Kidney (tissue), 13 donors: ENCODE measurements at regions not wholly inside any gene's neighbourhood (a gene's known extent, or its start where the extent isn't known, plus 50 kb on each side); places are given as distances from the start of the nearest gene placed in this dataset.

Experiments
- DNase-seq, 5 donors: peaks; one replicate each; pipeline ENCODE4 v3.0.0-alpha.2; 2013 to 2020
- FAIRE-seq: peaks from 2 replicates; lab custom pipeline; 2012; peaks lifted over from hg19 to GRCh38; lab: Jason Lieb, UNC
- H3K27ac ChIP-seq, 2 donors: one replicate each; pipeline ENCODE4 v1.7.0; 2013; ENCODE audit warnings: low read depth in 2 of 2, low read length in 2 of 2, inconsistent platforms in 1 of 2
- H3K27me3 ChIP-seq: one replicate; pipeline ENCODE4 v1.7.1; 2013; ENCODE audit warnings: low read length, inconsistent platforms; ENCODE audit not compliant: control insufficient read depth, insufficient read depth
- H3K36me3 ChIP-seq, 3 donors: one replicate each; pipeline versions ENCODE4 v1.7.0 to v1.7.1; 2013; ENCODE audit warnings: low read length in 3 of 3, control low read depth in 1 of 3, inconsistent platforms in 1 of 3; ENCODE audit not compliant: insufficient read depth in 3 of 3, control insufficient read depth in 2 of 3
- H3K4me1 ChIP-seq, 3 donors: one replicate each; pipeline versions ENCODE4 v1.7.0 to v1.7.1; 2013; ENCODE audit warnings: low read length in 3 of 3, inconsistent platforms in 1 of 3, low read depth in 1 of 3; ENCODE audit not compliant: control insufficient read depth in 2 of 3, insufficient read depth in 2 of 3
- H3K4me3 ChIP-seq, 3 donors: one replicate each; pipeline versions ENCODE4 v1.7.0 to v1.8.1; 2013; ENCODE audit warnings: low read length in 3 of 3, control low read depth in 1 of 3, inconsistent platforms in 1 of 3
- H3K9ac ChIP-seq, 3 donors: one replicate each; pipeline versions ENCODE4 v1.7.0 to v1.7.1; 2013; ENCODE audit warnings: low read length in 3 of 3, control low read depth in 1 of 3, inconsistent platforms in 1 of 3
- H3K9me3 ChIP-seq, 3 donors: one replicate each; pipeline versions ENCODE4 v1.7.0 to v1.7.1; 2013; ENCODE audit warnings: low read length in 3 of 3, control low read depth in 1 of 3, inconsistent platforms in 1 of 3; ENCODE audit not compliant: control insufficient read depth in 2 of 3, insufficient read depth in 1 of 3
- intact Hi-C: fragments of 100-400 bp; cut with DNase I; formaldehyde crosslinking; loops from one replicate; pipeline ENCODE4 v1.11.1; 2022
- TF ChIP-seq, protein P1 (sequence below): IDR thresholded peaks from 3 replicates; pipeline ENCODE4 v1.5.1; 2012; ENCODE audit warnings: mild to moderate bottlenecking, moderate library complexity, borderline replicate concordance; ENCODE audit not compliant: insufficient read depth; ENCODE audit errors: extremely low read depth
- donor health status: control.
- donor health status: control.
- donor health status: control.
- donor health status: control.
- donor health status: control.
- donor health status: DM: yes; HTN: yes; CAD: no.
- donor health status: Normal renal cell carcinoma (clear cell type).

DNA sequence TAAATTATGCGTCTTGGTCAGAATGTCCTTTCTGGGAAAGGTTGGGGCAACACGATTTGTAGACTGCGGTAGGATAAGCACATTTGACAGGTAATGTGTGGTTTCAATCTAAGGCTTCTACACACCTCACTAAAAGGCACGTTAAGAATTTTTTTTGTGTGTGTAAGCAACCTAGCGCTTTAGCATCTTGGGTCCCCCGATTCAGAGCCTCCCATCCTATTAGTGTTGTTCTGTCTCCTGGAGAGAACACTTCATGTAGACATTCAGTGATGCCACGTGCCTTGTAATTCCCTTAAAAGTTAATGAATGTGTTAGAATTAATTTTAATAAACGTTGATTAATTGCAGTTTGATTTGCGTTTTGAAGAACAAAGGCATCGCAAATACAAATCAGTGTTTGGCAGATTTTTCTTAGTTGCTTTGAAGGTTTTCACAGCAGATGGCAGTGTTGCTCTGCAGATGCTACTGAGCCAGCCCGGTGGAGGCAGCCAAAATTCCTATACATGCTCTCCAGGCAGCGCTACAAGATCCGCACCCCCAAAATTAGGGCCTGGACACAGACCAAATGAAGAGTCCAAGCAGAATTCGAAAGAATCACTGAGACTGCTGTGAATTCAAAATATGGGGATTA lies 63.5 kb downstream of the OTOL1 start:
- FAIRE-seq (no peak), DNase-seq (peak in 4 of 5 donors; percentile 63 to 80 (median 70))
- Histone ChIP-seq H3K9ac (no peak overlapping the region), H3K27me3 (no peaks in the 10 kb centered on the region), H3K4me3 (no peak overlapping the region), H3K4me1 (no peaks in the 10 kb centered on the region), H3K27ac (no peak overlapping the region), H3K9me3 (no peaks in the 10 kb centered on the region), H3K36me3 (no peaks in the 10 kb centered on the region)
- TF ChIP-seq, protein P1, sequence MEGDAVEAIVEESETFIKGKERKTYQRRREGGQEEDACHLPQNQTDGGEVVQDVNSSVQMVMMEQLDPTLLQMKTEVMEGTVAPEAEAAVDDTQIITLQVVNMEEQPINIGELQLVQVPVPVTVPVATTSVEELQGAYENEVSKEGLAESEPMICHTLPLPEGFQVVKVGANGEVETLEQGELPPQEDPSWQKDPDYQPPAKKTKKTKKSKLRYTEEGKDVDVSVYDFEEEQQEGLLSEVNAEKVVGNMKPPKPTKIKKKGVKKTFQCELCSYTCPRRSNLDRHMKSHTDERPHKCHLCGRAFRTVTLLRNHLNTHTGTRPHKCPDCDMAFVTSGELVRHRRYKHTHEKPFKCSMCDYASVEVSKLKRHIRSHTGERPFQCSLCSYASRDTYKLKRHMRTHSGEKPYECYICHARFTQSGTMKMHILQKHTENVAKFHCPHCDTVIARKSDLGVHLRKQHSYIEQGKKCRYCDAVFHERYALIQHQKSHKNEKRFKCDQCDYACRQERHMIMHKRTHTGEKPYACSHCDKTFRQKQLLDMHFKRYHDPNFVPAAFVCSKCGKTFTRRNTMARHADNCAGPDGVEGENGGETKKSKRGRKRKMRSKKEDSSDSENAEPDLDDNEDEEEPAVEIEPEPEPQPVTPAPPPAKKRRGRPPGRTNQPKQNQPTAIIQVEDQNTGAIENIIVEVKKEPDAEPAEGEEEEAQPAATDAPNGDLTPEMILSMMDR: peak; percentile 41
- intact Hi-C loops: no loop called here

DNA sequence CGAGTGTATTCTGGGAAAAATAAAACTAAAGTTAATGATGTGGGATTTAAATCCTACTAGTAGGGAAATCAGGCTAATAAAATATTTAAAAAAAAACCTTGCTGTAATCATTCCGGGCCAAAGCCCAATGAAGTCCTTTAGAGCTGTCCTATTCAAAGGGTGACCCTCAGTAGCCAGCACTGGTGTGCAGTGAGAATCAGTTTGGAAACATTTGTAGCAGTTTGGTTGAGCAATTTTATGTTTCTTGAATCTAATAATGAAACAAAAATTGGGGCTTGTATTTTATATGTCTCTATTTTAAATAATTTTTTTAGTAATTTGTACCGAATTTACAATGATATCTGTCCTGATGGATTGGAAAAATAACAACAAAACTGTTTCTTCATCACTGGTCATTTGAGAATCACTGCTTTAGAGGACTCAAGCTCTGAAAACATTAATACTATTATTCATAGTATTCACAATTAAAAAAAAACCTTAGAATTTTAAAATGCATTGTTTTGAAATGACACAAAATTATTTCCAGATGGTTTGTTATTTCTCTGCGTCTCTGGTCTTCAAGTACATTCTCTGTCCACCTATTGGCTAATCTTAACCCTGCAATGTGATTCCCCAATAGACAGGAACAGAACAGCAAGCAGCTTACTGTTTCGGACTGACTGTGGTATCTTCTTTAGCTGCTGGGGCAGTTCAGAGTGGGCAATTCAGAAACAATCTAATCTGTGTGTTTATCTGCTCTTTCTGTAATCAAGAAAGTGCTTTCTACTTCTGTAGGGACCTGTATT lies 71.2 kb downstream of the OTOL1 start:
- H3K27ac ChIP-seq: no peak overlapping the region
- no peak for FAIRE-seq

DNA sequence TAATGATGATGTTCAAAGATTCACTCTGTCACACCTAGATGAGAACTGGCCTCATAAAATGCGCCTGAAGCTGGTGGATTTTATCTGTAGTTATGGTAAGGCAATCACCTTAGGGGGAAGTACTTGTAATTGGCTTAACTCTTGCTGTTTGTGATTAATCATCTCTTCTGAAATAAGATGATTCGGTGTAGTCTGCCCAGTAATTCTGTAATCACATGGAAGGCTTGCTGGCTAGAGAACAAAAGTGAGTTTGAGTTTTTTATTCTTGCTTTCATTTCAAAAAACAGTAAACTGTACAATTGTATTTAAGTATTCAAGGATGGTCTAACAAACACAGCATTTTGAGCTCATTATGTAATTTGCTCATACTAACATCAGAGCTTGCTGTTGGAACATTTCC lies 72.1 kb downstream of the OTOL1 start:
- TF ChIP-seq, protein P1: no peak
- no peak for FAIRE-seq
- H3K27ac ChIP-seq: no peak overlapping the region

More for the DNA sequence above, 71.2 kb downstream of the OTOL1 start:
- no peak for DNase-seq
- intact Hi-C loops: no loop called here
- H3K9me3 ChIP-seq: no peaks in the 10 kb centered on the region
- H3K4me3 ChIP-seq: no peak overlapping the region
- H3K27me3 ChIP-seq: no peaks in the 10 kb centered on the region
- TF ChIP-seq, protein P1: no peak
- no peak overlapping the region for H3K9ac ChIP-seq
- H3K4me1 ChIP-seq: no peaks in the 10 kb centered on the region
- no peaks in the 10 kb centered on the region for H3K36me3 ChIP-seq

More for the DNA sequence above, 72.1 kb downstream of the OTOL1 start:
- intact Hi-C loops: no loop called here
- H3K36me3 ChIP-seq: no peaks in the 10 kb centered on the region
- H3K4me1 ChIP-seq: no peaks in the 10 kb centered on the region
- no peaks in the 10 kb centered on the region for H3K27me3 ChIP-seq
- no peak for DNase-seq
- no peak overlapping the region for H3K4me3 ChIP-seq
- no peaks in the 10 kb centered on the region for H3K9me3 ChIP-seq
- no peak overlapping the region for H3K9ac ChIP-seq
